BLaER1 treated with 17β-estradiol and CSF1 and Interleukin-3, amounts not matched to agents 10 nM and 100 nM (cell line): ENCODE measurements at regions not wholly inside any gene's neighbourhood (a gene's known extent, or its start where the extent isn't known, plus 50 kb on each side); places are given as distances from the start of the nearest gene placed in this dataset.
"Not testable (repeated sequence)": the region's sequence is repeated elsewhere in the genome, so short reads cannot be mapped to it uniquely, and the experiment has no call there.

Experiments
- H3K27ac ChIP-seq, 11 experiments: shearing (Covaris generic); formaldehyde crosslinking; 2 replicates each; pipeline ENCODE4 v1.8.1; 2022
- H3K27me3 ChIP-seq, 11 experiments: shearing (Covaris generic); formaldehyde crosslinking; 2 replicates each; pipeline ENCODE4 v1.8.1; 2022
- H3K36me3 ChIP-seq, 11 experiments: shearing (Covaris generic); formaldehyde crosslinking; 2 replicates each; pipeline ENCODE4 v1.8.1; 2022
- H3K4me1 ChIP-seq, 10 experiments: shearing (Covaris generic); formaldehyde crosslinking; 2 replicates each; pipeline ENCODE4 v1.8.1; 2022
- H3K4me2 ChIP-seq, 11 experiments: shearing (Covaris generic); formaldehyde crosslinking; 2 replicates each; pipeline ENCODE4 v1.8.1; 2022
- H3K4me3 ChIP-seq, 10 experiments: shearing (Covaris generic); formaldehyde crosslinking; 2 replicates each; pipeline ENCODE4 v1.8.1; 2022
- H3K9ac ChIP-seq, 11 experiments: shearing (Covaris generic); formaldehyde crosslinking; 2 replicates each; pipeline ENCODE4 v1.8.1; 2022
- H3K9me3 ChIP-seq, 11 experiments: shearing (Covaris generic); formaldehyde crosslinking; replicated peaks in 1 of 11; 2 replicates each; pipeline ENCODE4 v1.8.1; 2022
- H4K20me1 ChIP-seq, 11 experiments: shearing (Covaris generic); formaldehyde crosslinking; 2 replicates each; pipeline ENCODE4 v1.8.1; 2022
- Cebpa-rat ChIP-seq, 11 experiments: shearing (Covaris generic); IDR thresholded peaks; 2 replicates each; pipeline ENCODE4 v1.8.1; 2022

- Histone ChIP-seq H3K9me3 (peaks cover 18 to 36% (median 29%) of the 10 kb centered on the region in 11 experiments), H3K4me2 (peak overlapping the region in 7 of 11 experiments; percentile 92 to 99 (median 97); a peak in 14 of 22 replicates), H3K27ac (no peak overlapping the region), H3K27me3 (peaks cover 0 to 26% (median 0%) of the 10 kb centered on the region in 11 experiments; a peak in 7 of 22 replicates), H3K4me3 (no peak overlapping the region), H4K20me1 (peaks cover 0 to 6% (median 0%) of the 10 kb centered on the region in 11 experiments; a peak in 1 of 22 replicates), H3K4me1 (peaks cover 42 to 84% (median 82%) of the 10 kb centered on the region in 10 experiments), H3K9ac (no peak overlapping the region), H3K36me3 (0 out of 22 replicates have a peak, but pooled peaks cover 0 to 5% (median 0%) of the 10 kb centered on the region in 11 experiments)
- TF ChIP-seq Cebpa-rat (IDR thresholded peaks at IDR 0.05), result no peak
Observed at GRCh38 chr14:104396682-104397470, 182.7 kb upstream of the C14orf180 start.

- no peak for TF ChIP-seq Cebpa-rat (IDR thresholded peaks at IDR 0.05)
- H3K36me3 ChIP-seq, result 0 out of 22 replicates have a peak, but pooled peaks cover 0 to 5% (median 0%) of the 10 kb centered on the region in 11 experiments
- H4K20me1 ChIP-seq, result peaks cover 0 to 5% (median 0%) of the 10 kb centered on the region in 11 experiments; a peak in 1 of 22 replicates
Observed at GRCh38 chr14:104397956-104398355, 181.6 kb upstream of the C14orf180 start.

GRCh38 chr14:104398656-104399055 lies 180.9 kb upstream of the C14orf180 start:
- no peak overlapping the region for H3K9ac ChIP-seq
- no peak overlapping the region for H3K4me3 ChIP-seq
- no peak overlapping the region for H3K27ac ChIP-seq
- peaks cover 0 to 11% (median 0%) of the 10 kb centered on the region in 11 experiments; a peak in 2 of 22 replicates for H3K27me3 ChIP-seq
- H3K4me1 ChIP-seq, result peaks cover 37 to 84% (median 82%) of the 10 kb centered on the region in 10 experiments
- peak overlapping the region in 8 of 11 experiments; percentile 26 to 95 (median 60); a peak in 12 of 22 replicates for H3K4me2 ChIP-seq
- TF ChIP-seq Cebpa-rat (IDR thresholded peaks at IDR 0.05), result no peak
- H4K20me1 ChIP-seq, result peaks cover 0 to 5% (median 0%) of the 10 kb centered on the region in 11 experiments; a peak in 1 of 22 replicates
- peaks cover 18 to 36% (median 29%) of the 10 kb centered on the region in 11 experiments for H3K9me3 ChIP-seq
- H3K36me3 ChIP-seq, result 0 out of 22 replicates have a peak, but pooled peaks cover 0 to 5% (median 0%) of the 10 kb centered on the region in 11 experiments

More at GRCh38 chr14:104397956-104398355, 181.6 kb upstream of the C14orf180 start:
- H3K27ac ChIP-seq, result no peak overlapping the region
- peaks cover 18 to 36% (median 29%) of the 10 kb centered on the region in 11 experiments for H3K9me3 ChIP-seq
- no peak overlapping the region for H3K9ac ChIP-seq
- peaks cover 0 to 15% (median 0%) of the 10 kb centered on the region in 11 experiments; a peak in 3 of 22 replicates for H3K27me3 ChIP-seq
- no peak overlapping the region for H3K4me2 ChIP-seq
- H3K4me3 ChIP-seq, result no peak overlapping the region
- H3K4me1 ChIP-seq, result peaks cover 37 to 84% (median 82%) of the 10 kb centered on the region in 10 experiments

GRCh38 chr14:104399432-104400155 lies 180.0 kb upstream of the C14orf180 start:
- H3K4me2 ChIP-seq, result peak overlapping the region in 8 of 11 experiments; percentile 26 to 95 (median 60); a peak in 14 of 22 replicates

GRCh38 chr14:104400355-104400754 lies 179.2 kb upstream of the C14orf180 start:
- H3K36me3 ChIP-seq, result 0 out of 22 replicates have a peak, but pooled peaks cover 0 to 5% (median 0%) of the 10 kb centered on the region in 11 experiments
- peaks cover 21 to 85% (median 79%) of the 10 kb centered on the region in 10 experiments for H3K4me1 ChIP-seq
- no peak overlapping the region for H3K27ac ChIP-seq
- peak overlapping the region in 7 of 11 experiments; percentile 34 to 95 (median 76); a peak in 15 of 22 replicates for H3K4me2 ChIP-seq
- no peaks in the 10 kb centered on the region for H4K20me1 ChIP-seq
- peaks cover 18 to 36% (median 29%) of the 10 kb centered on the region in 11 experiments for H3K9me3 ChIP-seq
- H3K9ac ChIP-seq, result no peak overlapping the region
- H3K27me3 ChIP-seq, result 0 out of 22 replicates have a peak, but pooled peaks cover 0 to 4% (median 0%) of the 10 kb centered on the region in 11 experiments
- no peak overlapping the region for H3K4me3 ChIP-seq
- TF ChIP-seq Cebpa-rat (IDR thresholded peaks at IDR 0.05), result no peak

More at GRCh38 chr14:104399432-104400155, 180.0 kb upstream of the C14orf180 start:
- peaks cover 18 to 36% (median 29%) of the 10 kb centered on the region in 11 experiments for H3K9me3 ChIP-seq
- peaks cover 29 to 85% (median 79%) of the 10 kb centered on the region in 10 experiments for H3K4me1 ChIP-seq
- H4K20me1 ChIP-seq, result peaks cover 0 to 1% (median 0%) of the 10 kb centered on the region in 11 experiments; a peak in 1 of 22 replicates
- no peak for TF ChIP-seq Cebpa-rat (IDR thresholded peaks at IDR 0.05)
- H3K4me3 ChIP-seq, result no peak overlapping the region
- H3K36me3 ChIP-seq, result 0 out of 22 replicates have a peak, but pooled peaks cover 0 to 5% (median 0%) of the 10 kb centered on the region in 11 experiments
- H3K9ac ChIP-seq, result no peak overlapping the region
- H3K27ac ChIP-seq, result no peak overlapping the region
- H3K27me3 ChIP-seq, result peaks cover 0 to 11% (median 0%) of the 10 kb centered on the region in 11 experiments; a peak in 2 of 22 replicates

GRCh38 chr14:104401785-104402184 lies 177.8 kb upstream of the C14orf180 start:
- peak overlapping the region in 9 of 11 experiments; percentile 73 to 95 (median 85); a peak in 18 of 22 replicates for H3K4me2 ChIP-seq

GRCh38 chr14:104402303-104402702 lies 177.3 kb upstream of the C14orf180 start:
- H3K27me3 ChIP-seq, H4K20me1 ChIP-seq, H3K4me3 ChIP-seq, H3K36me3 ChIP-seq, H3K27ac ChIP-seq: not testable (repeated sequence)
- H3K4me2 ChIP-seq, result peak overlapping the region; percentile 31 to 95 (median 79); a peak in 21 of 22 replicates
- H3K9ac ChIP-seq, result 0 out of 22 replicates have a peak overlapping the region, but pooled peaks of 1 of the 11 experiments have one; percentile 13
- H3K4me1 ChIP-seq, result peaks cover 14 to 80% (median 71%) of the 10 kb centered on the region in 10 experiments
- peaks cover 11 to 25% (median 19%) of the 10 kb centered on the region in 11 experiments for H3K9me3 ChIP-seq

More at GRCh38 chr14:104401785-104402184, 177.8 kb upstream of the C14orf180 start:
- H3K9me3 ChIP-seq, result peaks cover 16 to 30% (median 24%) of the 10 kb centered on the region in 11 experiments
- H3K27me3 ChIP-seq, result no peaks in the 10 kb centered on the region
- no peak overlapping the region for H3K9ac ChIP-seq
- TF ChIP-seq Cebpa-rat (IDR thresholded peaks at IDR 0.05), result no peak
- no peaks in the 10 kb centered on the region for H4K20me1 ChIP-seq
- no peak overlapping the region for H3K4me3 ChIP-seq
- 0 out of 22 replicates have a peak, but pooled peaks cover 0 to 5% (median 0%) of the 10 kb centered on the region in 11 experiments for H3K36me3 ChIP-seq
- peaks cover 14 to 83% (median 73%) of the 10 kb centered on the region in 10 experiments for H3K4me1 ChIP-seq
- no peak overlapping the region for H3K27ac ChIP-seq
